Endothelial cell of umbilical vein (primary cell): ENCODE measurements at regions not wholly inside any gene's neighbourhood (a gene's known extent, or its start where the extent isn't known, plus 50 kb on each side); places are given as distances from the start of the nearest gene placed in this dataset.

Experiments used
- BruUV-seq: library from RNA; stranded (reverse); fragments of 400-500 nt; replicated peaks from 2 replicates; lab custom pipeline; 2021; lab: Mats Ljungman, UMichigan
- CTCF ChIA-PET: fragments of 300-600, 350-600 bp; sonication (Branson Sonifier 250); formaldehyde crosslinking; loops from one replicate; lab custom pipeline; 2021; ENCODE audit warnings: antibody characterized with exemption, inconsistent platforms; lab: Charles Lee
- POLR2A ChIA-PET: fragments of 300-600, 350-600 bp; sonication (Branson Sonifier 250); formaldehyde crosslinking; loops from one replicate; lab custom pipeline; 2021; ENCODE audit warnings: antibody characterized with exemption, inconsistent platforms; lab: Charles Lee
- DNase-seq: peaks from one replicate; pipeline ENCODE4 v3.0.0-alpha.2; 2011; ENCODE audit warnings: low read depth, low spot score
- FAIRE-seq: peaks from 2 replicates; lab custom pipeline; 2011; peaks lifted over from hg19 to GRCh38; lab: Jason Lieb, UNC
- H2AFZ ChIP-seq: 2 replicates; pipeline ENCODE4 v1.6.0; 2012; ENCODE audit warnings: low read depth, low read length, control low read depth, inconsistent platforms
- H3K27ac ChIP-seq: 2 replicates; pipeline ENCODE4 v1.5.1; 2011; ENCODE audit warnings: low read depth, mild to moderate bottlenecking, control low read depth, low read length, moderate library complexity; ENCODE audit not compliant: insufficient read depth
- H3K27me3 ChIP-seq, 2 experiments: 2 replicates each; pipeline versions ENCODE4 v1.6.0 to v1.6.1; 2011; ENCODE audit warnings: low read length in 2 of 2, mixed read lengths in 1 of 2; ENCODE audit not compliant: control insufficient read depth in 2 of 2, insufficient read depth in 2 of 2
- H3K36me3 ChIP-seq, 2 experiments: 2 replicates in 1 of 2; 3 replicates in 1 of 2; pipeline ENCODE4 v1.5.1; 2011; ENCODE audit warnings: low read length in 2 of 2, mild to moderate bottlenecking in 1 of 2, moderate library complexity in 1 of 2; ENCODE audit not compliant: control insufficient read depth in 2 of 2, insufficient read depth in 2 of 2; ENCODE audit errors: extremely low read depth in 1 of 2
- H3K4me1 ChIP-seq: 3 replicates; pipeline ENCODE4 v1.5.1; 2011; ENCODE audit warnings: mild to moderate bottlenecking, low read length; ENCODE audit not compliant: control insufficient read depth, insufficient read depth; ENCODE audit errors: extremely low read depth
- H3K4me2 ChIP-seq: 2 replicates; pipeline ENCODE4 v1.6.1; 2011; ENCODE audit warnings: low read length, control low read depth, mixed read lengths; ENCODE audit not compliant: insufficient read depth
- H3K4me3 ChIP-seq, 3 experiments: fragments of 200-600 bp in 1 of 3; sonication (generic), shearing (Covaris generic) in 1 of 3; replicated peaks in 1 of 3; 2 replicates each; pipeline ENCODE4 v1.5.1; 2011 to 2016; ENCODE audit warnings: control low read depth in 3 of 3, low read length in 3 of 3, mild to moderate bottlenecking in 2 of 3, inconsistent platforms in 1 of 3, low read depth in 1 of 3, moderate library complexity in 1 of 3; ENCODE audit not compliant: insufficient read depth in 1 of 3
- H3K79me2 ChIP-seq: 2 replicates; pipeline ENCODE4 v1.6.0; 2012; ENCODE audit warnings: low read length, inconsistent platforms; ENCODE audit not compliant: control insufficient read depth, insufficient read depth
- H3K9ac ChIP-seq: replicated peaks from 2 replicates; pipeline ENCODE3; 2011; ENCODE audit warnings: low read length, control low read depth; ENCODE audit not compliant: insufficient read depth; ENCODE audit errors: extremely low read depth
- H3K9me1 ChIP-seq: replicated peaks from 3 replicates; pipeline ENCODE4 v1.6.0; 2011; ENCODE audit warnings: mild to moderate bottlenecking, low read length; ENCODE audit not compliant: control insufficient read depth, insufficient read depth; ENCODE audit errors: extremely low read depth
- H3K9me3 ChIP-seq: replicated peaks from 2 replicates; pipeline ENCODE4 v1.5.1; 2012; ENCODE audit warnings: low read length, inconsistent platforms; ENCODE audit not compliant: control insufficient read depth, insufficient read depth
- H4K20me1 ChIP-seq: replicated peaks from 2 replicates; pipeline ENCODE3; 2011; ENCODE audit warnings: mild to moderate bottlenecking, low read length; ENCODE audit not compliant: control insufficient read depth, insufficient read depth; ENCODE audit errors: extremely low read depth
- CTCF ChIP-seq, 2 donors: IDR thresholded peaks; 1 replicate in 1 of 2; 2 replicates in 1 of 2; pipeline ENCODE4 v1.5.1; 2011; ENCODE audit warnings: low read length in 2 of 2, mild to moderate bottlenecking in 2 of 2, moderate library complexity in 2 of 2, control low read depth in 1 of 2, inconsistent platforms in 1 of 2, low read depth in 1 of 2; ENCODE audit not compliant: insufficient read depth in 1 of 2; ENCODE audit errors: extremely low read depth in 1 of 2
- EZH2 ChIP-seq: IDR thresholded peaks from 2 replicates; pipeline ENCODE4 v1.6.1; 2012; ENCODE audit warnings: borderline replicate concordance, low read depth, mild to moderate bottlenecking, moderate library complexity, low read length, inconsistent platforms; ENCODE audit not compliant: severe bottlenecking
- FOS ChIP-seq: IDR thresholded peaks from 2 replicates; pipeline ENCODE4 v1.6.1; 2011; ENCODE audit warnings: mild to moderate bottlenecking, low read length, moderate library complexity, borderline replicate concordance; ENCODE audit not compliant: insufficient read depth
- GATA2 ChIP-seq: IDR thresholded peaks from 2 replicates; pipeline ENCODE4 v1.7.0; 2011; ENCODE audit warnings: low read depth, mild to moderate bottlenecking, moderate library complexity, mixed read lengths, low read length; ENCODE audit not compliant: insufficient read length, insufficient read depth
- JUN ChIP-seq: IDR thresholded peaks from 2 replicates; pipeline ENCODE4 v1.6.1; 2011; ENCODE audit warnings: borderline replicate concordance, low read depth; ENCODE audit not compliant: insufficient read length, insufficient read depth
- MAX ChIP-seq: IDR thresholded peaks from 2 replicates; pipeline ENCODE4 v1.6.1; 2011; ENCODE audit not compliant: insufficient read depth, insufficient read length
- MYC ChIP-seq: IDR thresholded peaks from one replicate; pipeline ENCODE4 v1.6.1; 2011; ENCODE audit warnings: mild to moderate bottlenecking, low read depth, low read length
- POLR2A ChIP-seq: IDR thresholded peaks from 2 replicates; pipeline ENCODE4 v1.6.1; 2012; ENCODE audit warnings: low read depth, mild to moderate bottlenecking, control low read depth, low read length
- POLR2AphosphoS5 ChIP-seq: IDR thresholded peaks from 2 replicates; pipeline ENCODE4 v1.6.1; 2012; ENCODE audit warnings: low read depth, mild to moderate bottlenecking, control low read depth, low read length, moderate library complexity; ENCODE audit not compliant: insufficient read depth
- dilution Hi-C: fragments of 300-500 bp; cut with MboI; formaldehyde crosslinking; loops from one replicate; pipeline ENCODE4 v1.15.0; 2019; ENCODE audit warnings: low sequenced_read_pairs; ENCODE audit not compliant: extremely low pct_ligation_motif_present
- intact Hi-C: fragments of 100-400 bp; cut with micrococcal nuclease; formaldehyde crosslinking; loops from one replicate; pipeline ENCODE4 v1.10.0; 2022

DNA sequence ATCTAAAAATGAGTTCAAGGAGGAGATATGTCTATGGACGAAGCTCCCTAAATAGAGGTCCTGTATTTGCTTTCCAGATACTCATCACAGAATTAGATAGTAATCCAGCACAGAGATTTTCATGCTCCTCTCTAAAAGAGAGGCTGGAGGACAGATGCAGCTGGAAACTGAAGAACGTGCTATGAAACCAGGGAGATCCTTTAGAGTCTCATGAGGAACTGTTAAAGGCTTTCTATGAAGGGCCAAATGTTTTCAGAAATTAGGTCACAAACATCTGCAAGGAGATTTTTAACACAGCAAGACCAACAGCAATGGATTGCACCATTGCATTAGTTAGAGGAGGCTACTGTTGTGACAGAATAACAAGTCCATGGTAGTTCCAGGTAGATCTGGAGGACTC lies 95.6 kb upstream of the ARHGAP20 start:
- no peak overlapping the region for H3K4me2 ChIP-seq
- intact Hi-C loops: no loop called here
- no peaks in the 10 kb centered on the region for H3K79me2 ChIP-seq
- FAIRE-seq (no peak), DNase-seq (no peak)
- no peak for TF ChIP-seq JUN
- no peak for TF ChIP-seq POLR2AphosphoS5
- no peak for TF ChIP-seq MYC
- TF ChIP-seq MAX: no peak
- no peak for TF ChIP-seq POLR2A
- TF ChIP-seq EZH2: no peak
- no peak for TF ChIP-seq FOS
- TF ChIP-seq CTCF (IDR thresholded peaks at IDR 0.05; ENCODE audit: extremely low read depth in 1 of 2, insufficient read depth in 1 of 2, low read depth in 1 of 2, low read length in 2 of 2): no peak
- no peak for TF ChIP-seq GATA2
- no peak overlapping the region for H3K4me3 ChIP-seq
- no TSS peak for BruUV-seq
- H3K9me1 ChIP-seq: no peaks in the 10 kb centered on the region
- ChIA-PET CTCF (interaction anchor here (2.0 kb wide), 1 partner anchor 8 kb away, joined by 5 read pairs; no protein-coding TSS in a partner anchor), POLR2A (no interaction called here)
- no peaks in the 10 kb centered on the region for H3K36me3 ChIP-seq
- no peaks in the 10 kb centered on the region for H3K4me1 ChIP-seq
- H3K9me3 ChIP-seq: no peaks in the 10 kb centered on the region
- H3K27me3 ChIP-seq: no peaks in the 10 kb centered on the region
- H4K20me1 ChIP-seq: no peaks in the 10 kb centered on the region
- H3K9ac ChIP-seq: no peak overlapping the region
- dilution Hi-C loops: no loop called here
- no peak overlapping the region for H3K27ac ChIP-seq
- no peak overlapping the region for H2AFZ ChIP-seq
